Mesenchymal stem cell (in vitro differentiated cells and primary cell): ENCODE measurements at regions not wholly inside any gene's neighbourhood (a gene's known extent, or its start where the extent isn't known, plus 50 kb on each side); places are given as distances from the start of the nearest gene placed in this dataset.
A peak's percentile ranks its signal among the peaks of the same experiment; 100 is the strongest.

ENCODE experiments used
- DNase-seq: peaks from one replicate; pipeline ENCODE4 v3.0.0-alpha.2; 2013
- H2AFZ ChIP-seq: one replicate; pipeline ENCODE4 v1.6.1; 2013; ENCODE audit warnings: low read depth, mild to moderate bottlenecking, control low read depth, inconsistent platforms, low read length, moderate library complexity
- H2AK5ac ChIP-seq: 2 replicates; pipeline ENCODE4 v1.6.1; 2013; ENCODE audit warnings: low read length, moderate library complexity, mild to moderate bottlenecking, inconsistent platforms; ENCODE audit not compliant: severe bottlenecking
- H2BK120ac ChIP-seq: one replicate; pipeline ENCODE4 v1.6.1; 2013; ENCODE audit warnings: low read depth, mild to moderate bottlenecking, inconsistent platforms, low read length, moderate library complexity
- H2BK12ac ChIP-seq, 2 experiments: one replicate each; pipeline ENCODE4 v1.6.1; 2013; ENCODE audit warnings: inconsistent platforms in 2 of 2, low read length in 2 of 2, mild to moderate bottlenecking in 2 of 2, moderate library complexity in 2 of 2, control low read depth in 1 of 2
- H2BK15ac ChIP-seq: one replicate; pipeline ENCODE4 v1.6.1; 2013; ENCODE audit warnings: mild to moderate bottlenecking, low read depth, inconsistent platforms; ENCODE audit not compliant: poor library complexity, severe bottlenecking
- H2BK5ac ChIP-seq: 2 replicates; pipeline ENCODE4 v1.6.1; 2013; ENCODE audit warnings: low read depth, mild to moderate bottlenecking, low read length, control low read depth, inconsistent platforms; ENCODE audit not compliant: poor library complexity, severe bottlenecking
- H3K14ac ChIP-seq, 2 experiments: one replicate each; pipeline ENCODE4 v1.6.1; 2013; ENCODE audit warnings: inconsistent platforms in 2 of 2, low read length in 2 of 2, control low read depth in 1 of 2, mild to moderate bottlenecking in 1 of 2, moderate library complexity in 1 of 2
- H3K18ac ChIP-seq, 2 experiments: one replicate each; pipeline ENCODE4 v1.6.1; 2013; ENCODE audit warnings: inconsistent platforms in 2 of 2, low read length in 2 of 2, control low read depth in 1 of 2, low read depth in 1 of 2, mild to moderate bottlenecking in 1 of 2
- H3K23ac ChIP-seq, 2 experiments: one replicate each; pipeline ENCODE4 v1.6.1; 2013; ENCODE audit warnings: inconsistent platforms in 2 of 2, low read length in 2 of 2, mild to moderate bottlenecking in 2 of 2, moderate library complexity in 2 of 2, control low read depth in 1 of 2
- H3K27ac ChIP-seq: 2 replicates; pipeline ENCODE4 v1.5.1; 2013; ENCODE audit warnings: mild to moderate bottlenecking, moderate library complexity, low read length, control low read depth, inconsistent platforms; ENCODE audit not compliant: poor library complexity, severe bottlenecking
- H3K27me3 ChIP-seq, 2 experiments: 2 replicates each; pipeline versions ENCODE4 v1.6.1 to v1.7.0; 2013; ENCODE audit warnings: low read length in 2 of 2, mild to moderate bottlenecking in 2 of 2, moderate library complexity in 2 of 2, control low read depth in 1 of 2, inconsistent platforms in 1 of 2; ENCODE audit not compliant: control insufficient read depth in 1 of 2, insufficient read depth in 1 of 2
- H3K36me3 ChIP-seq, 2 experiments: 2 replicates each; pipeline versions ENCODE4 v1.6.1 to v1.7.0; 2013; ENCODE audit warnings: low read length in 2 of 2, control low read depth in 1 of 2, inconsistent platforms in 1 of 2, low read depth in 1 of 2, mild to moderate bottlenecking in 1 of 2; ENCODE audit not compliant: insufficient read depth in 2 of 2, control insufficient read depth in 1 of 2
- H3K4ac ChIP-seq, 2 experiments: one replicate each; pipeline ENCODE4 v1.6.1; 2013; ENCODE audit warnings: inconsistent platforms in 2 of 2, low read length in 2 of 2, mild to moderate bottlenecking in 2 of 2, moderate library complexity in 2 of 2, control low read depth in 1 of 2, low read depth in 1 of 2
- H3K4me1 ChIP-seq: 2 replicates; pipeline ENCODE4 v1.6.1; 2013; ENCODE audit warnings: low read depth, low read length, control low read depth; ENCODE audit not compliant: control insufficient read depth, insufficient read depth
- H3K4me2 ChIP-seq: 2 replicates; pipeline ENCODE4 v1.6.1; 2013; ENCODE audit warnings: low read length, mild to moderate bottlenecking, inconsistent platforms; ENCODE audit not compliant: poor library complexity, severe bottlenecking
- H3K4me3 ChIP-seq, 2 experiments: 2 replicates each; pipeline versions ENCODE4 v1.5.1 to v1.7.0; 2013; ENCODE audit warnings: low read length in 2 of 2, mild to moderate bottlenecking in 2 of 2, control low read depth in 1 of 2, low read depth in 1 of 2; ENCODE audit not compliant: insufficient read depth in 1 of 2
- H3K79me1 ChIP-seq: replicated peaks from 2 replicates; pipeline ENCODE4 v1.6.1; 2013; ENCODE audit warnings: mild to moderate bottlenecking, control low read depth, low read length, inconsistent platforms; ENCODE audit not compliant: poor library complexity, severe bottlenecking
- H3K9ac ChIP-seq: 2 replicates; pipeline ENCODE4 v1.7.0; 2013; ENCODE audit warnings: mild to moderate bottlenecking, low read length, moderate library complexity
- H3K9me3 ChIP-seq: 2 replicates; pipeline ENCODE4 v1.7.0; 2013; ENCODE audit warnings: mild to moderate bottlenecking, low read length; ENCODE audit not compliant: control insufficient read depth
- H4K8ac ChIP-seq: one replicate; pipeline ENCODE4 v1.6.1; 2013; ENCODE audit warnings: inconsistent platforms, mild to moderate bottlenecking, low read length, moderate library complexity
- H4K91ac ChIP-seq: one replicate; pipeline ENCODE4 v1.6.1; 2013; ENCODE audit warnings: mild to moderate bottlenecking, low read length, inconsistent platforms
- WGBS: methylation state at CpG from one replicate; pipeline ENCODE4 v1.1.7; 2013; ENCODE audit warnings: mixed read lengths; 5-methylcytosine and 5-hydroxymethylcytosine counted together

- Histone ChIP-seq H2BK12ac (no peak overlapping the region), H3K4me2 (no peak overlapping the region), H2BK5ac (no peak overlapping the region), H3K27ac (no peak overlapping the region), H3K18ac (no peak overlapping the region), H3K4me1 (no peaks in the 10 kb centered on the region), H2BK15ac (no peak overlapping the region), H3K23ac (no peak overlapping the region), H2AFZ (no peak overlapping the region), H2BK120ac (no peak overlapping the region), H3K14ac (no peak overlapping the region), H3K4ac (no peak overlapping the region), H4K91ac (no peak overlapping the region), H3K4me3 (no peak overlapping the region), H3K36me3 (no peaks in the 10 kb centered on the region), H3K27me3 (no peaks in the 10 kb centered on the region), H2AK5ac (no peak overlapping the region), H3K79me1 (no peaks in the 10 kb centered on the region), H3K9ac (no peak overlapping the region), H3K9me3 (no peaks in the 10 kb centered on the region), H4K8ac (no peak overlapping the region)
- DNase-seq = no peak
- no CpG with 5 or more reads among the region's 1 CpG for WGBS
Measured at GRCh38 chr2:181255651-181256050, 201.5 kb upstream of the ITGA4 start.

- no peak overlapping the region for H3K4me2 ChIP-seq
- no peak overlapping the region for H3K14ac ChIP-seq
- H4K8ac ChIP-seq = no peak overlapping the region
- whole genome bisulfite sequencing = 20% methylated on average over 1 of the region's 2 CpGs
- H3K23ac ChIP-seq = no peak overlapping the region
- H2AK5ac ChIP-seq = no peak overlapping the region
- no peaks in the 10 kb centered on the region for H3K4me1 ChIP-seq
- H3K27ac ChIP-seq = no peak overlapping the region
- H2BK12ac ChIP-seq = no peak overlapping the region
- H4K91ac ChIP-seq = no peak overlapping the region
- H3K9ac ChIP-seq = no peak overlapping the region
- no peak overlapping the region for H2AFZ ChIP-seq
- H2BK120ac ChIP-seq = no peak overlapping the region
- H3K36me3 ChIP-seq = no peaks in the 10 kb centered on the region
- no peaks in the 10 kb centered on the region for H3K79me1 ChIP-seq
- H3K4me3 ChIP-seq = no peak overlapping the region
- H2BK15ac ChIP-seq = no peak overlapping the region
- DNase-seq = peak; percentile 62
- no peak overlapping the region for H2BK5ac ChIP-seq
- H3K9me3 ChIP-seq = no peaks in the 10 kb centered on the region
- no peak overlapping the region for H3K18ac ChIP-seq
- no peaks in the 10 kb centered on the region for H3K27me3 ChIP-seq
- H3K4ac ChIP-seq = no peak overlapping the region
Measured at GRCh38 chr2:181258720-181259119, 198.5 kb upstream of the ITGA4 start.

- Histone ChIP-seq H4K8ac (no peak overlapping the region), H3K4me2 (no peak overlapping the region), H2AK5ac (no peak overlapping the region), H3K27ac (no peak overlapping the region), H2AFZ (no peak overlapping the region), H2BK5ac (no peak overlapping the region), H4K91ac (no peak overlapping the region), H3K36me3 (no peaks in the 10 kb centered on the region), H3K4me3 (no peak overlapping the region), H3K4ac (no peak overlapping the region), H2BK120ac (no peak overlapping the region), H3K23ac (no peak overlapping the region), H3K14ac (no peak overlapping the region), H3K27me3 (no peaks in the 10 kb centered on the region), H3K4me1 (no peaks in the 10 kb centered on the region), H3K9me3 (no peaks in the 10 kb centered on the region), H2BK12ac (no peak overlapping the region), H3K79me1 (no peaks in the 10 kb centered on the region), H3K9ac (no peak overlapping the region), H3K18ac (no peak overlapping the region), H2BK15ac (no peak overlapping the region)
- no peak for DNase-seq
Measured at GRCh38 chr2:181262782-181263181, 194.4 kb upstream of the ITGA4 start.

- no peak overlapping the region for H3K23ac ChIP-seq
- no peak overlapping the region for H2BK5ac ChIP-seq
- no peak overlapping the region for H3K14ac ChIP-seq
- H3K36me3 ChIP-seq = no peaks in the 10 kb centered on the region
- H2BK12ac ChIP-seq = no peak overlapping the region
- H3K9ac ChIP-seq = no peak overlapping the region
- no peaks in the 10 kb centered on the region for H3K4me1 ChIP-seq
- no peaks in the 10 kb centered on the region for H3K27me3 ChIP-seq
- no peak overlapping the region for H3K4me2 ChIP-seq
- H2AK5ac ChIP-seq = no peak overlapping the region
- no peaks in the 10 kb centered on the region for H3K79me1 ChIP-seq
- no peak overlapping the region for H3K27ac ChIP-seq
- no peak overlapping the region for H2BK15ac ChIP-seq
- no peaks in the 10 kb centered on the region for H3K9me3 ChIP-seq
- H3K4me3 ChIP-seq = no peak overlapping the region
- H2BK120ac ChIP-seq = no peak overlapping the region
- no peak overlapping the region for H4K8ac ChIP-seq
- H4K91ac ChIP-seq = no peak overlapping the region
- H2AFZ ChIP-seq = no peak overlapping the region
- no peak overlapping the region for H3K4ac ChIP-seq
- WGBS = 76% methylated on average over 1 of the region's 1 CpG
- no peak for DNase-seq
- no peak overlapping the region for H3K18ac ChIP-seq
Measured at GRCh38 chr2:181264001-181264400, 193.2 kb upstream of the ITGA4 start.
